IMR-90 (cell line): ENCODE measurements at regions not wholly inside any gene's neighbourhood (a gene's known extent, or its start where the extent isn't known, plus 50 kb on each side); places are given as distances from the start of the nearest gene placed in this dataset.

ENCODE experiments used
- ATAC-seq: fragments of 200-7000 bp; cut with Tn5 transposase; 2 replicates; pipeline ENCODE4 v1.9.1; 2020; ENCODE audit warnings: low read depth, mild to moderate bottlenecking, moderate library complexity
- BruUV-seq: library from RNA; stranded (reverse); fragments of 400-500 nt; replicated peaks from 2 replicates; lab custom pipeline; 2021; lab: Mats Ljungman, UMichigan
- CTCF ChIA-PET: fragments of 300-600 bp; formaldehyde crosslinking; extraction: SDS; loops from one replicate; lab custom pipeline; 2021; ENCODE audit warnings: antibody characterized with exemption; lab: Yijun Ruan, JAX
- POLR2A ChIA-PET: fragments of 300-600 bp; sonication (Branson Sonifier 250); formaldehyde crosslinking; loops from one replicate; lab custom pipeline; 2022; ENCODE audit warnings: antibody characterized with exemption; ENCODE audit not compliant: unreplicated experiment; lab: Charles Lee
- DNase-seq: peaks from one replicate; pipeline ENCODE4 v3.0.0; 2013
- H2AFZ ChIP-seq: replicated peaks from 2 replicates; pipeline ENCODE3; 2013; ENCODE audit warnings: low read length, mild to moderate bottlenecking; ENCODE audit not compliant: poor library complexity
- H2AK5ac ChIP-seq: 2 replicates; pipeline ENCODE4 v1.6.1; 2013; ENCODE audit warnings: low read depth, low read length, inconsistent platforms
- H2AK9ac ChIP-seq: replicated peaks from 2 replicates; pipeline ENCODE3; 2013; ENCODE audit warnings: mild to moderate bottlenecking, low read depth, low read length, moderate library complexity; ENCODE audit not compliant: poor library complexity
- H2BK120ac ChIP-seq: 2 replicates; pipeline ENCODE4 v1.6.1; 2013; ENCODE audit warnings: low read depth, low read length, inconsistent platforms
- H2BK15ac ChIP-seq: 3 replicates; pipeline ENCODE4 v1.6.1; 2013; ENCODE audit warnings: low read depth, low read length, inconsistent platforms
- H2BK20ac ChIP-seq: 2 replicates; pipeline ENCODE4 v1.6.1; 2013; ENCODE audit warnings: low read depth, mild to moderate bottlenecking, inconsistent platforms, low read length, moderate library complexity
- H2BK5ac ChIP-seq: 2 replicates; pipeline ENCODE4 v1.6.1; 2013; ENCODE audit warnings: mild to moderate bottlenecking, low read depth, low read length, inconsistent platforms; ENCODE audit not compliant: poor library complexity, severe bottlenecking
- H3K14ac ChIP-seq: replicated peaks from 2 replicates; pipeline ENCODE4 v1.6.1; 2013; ENCODE audit warnings: low read depth, low read length, inconsistent platforms
- H3K18ac ChIP-seq: 2 replicates; pipeline ENCODE4 v1.6.1; 2013; ENCODE audit warnings: low read depth, low read length, control low read depth
- H3K23ac ChIP-seq: 2 replicates; pipeline ENCODE4 v1.6.1; 2013; ENCODE audit warnings: low read depth, low read length, inconsistent platforms
- H3K27ac ChIP-seq: 2 replicates; pipeline ENCODE4 v1.5.1; 2013; ENCODE audit warnings: mild to moderate bottlenecking, control low read depth, low read length; ENCODE audit not compliant: insufficient read depth
- H3K27me3 ChIP-seq: 2 replicates; pipeline ENCODE4 v1.6.1; 2013; ENCODE audit warnings: low read length; ENCODE audit not compliant: control insufficient read depth, insufficient read depth
- H3K36me3 ChIP-seq: 2 replicates; pipeline ENCODE4 v1.6.1; 2013; ENCODE audit warnings: low read length, mixed read lengths; ENCODE audit not compliant: control insufficient read depth, insufficient read depth
- H3K4ac ChIP-seq: 2 replicates; pipeline ENCODE4 v1.6.1; 2013; ENCODE audit warnings: low read depth, low read length, inconsistent platforms
- H3K4me1 ChIP-seq: 2 replicates; pipeline ENCODE4 v1.6.1; 2013; ENCODE audit warnings: low read length, mixed read lengths; ENCODE audit not compliant: control insufficient read depth, insufficient read depth
- H3K4me2 ChIP-seq: 2 replicates; pipeline ENCODE4 v1.6.1; 2013; ENCODE audit warnings: low read depth, mild to moderate bottlenecking, control low read depth, low read length, moderate library complexity
- H3K4me3 ChIP-seq: 2 replicates; pipeline ENCODE4 v1.5.1; 2013; ENCODE audit warnings: low read depth, mild to moderate bottlenecking, control low read depth, low read length, moderate library complexity; ENCODE audit not compliant: insufficient read depth
- H3K56ac ChIP-seq: 2 replicates; pipeline ENCODE4 v1.6.1; 2013; ENCODE audit warnings: low read length, inconsistent platforms; ENCODE audit not compliant: insufficient read depth; ENCODE audit errors: extremely low read depth
- H3K79me1 ChIP-seq, 2 experiments: 2 replicates each; pipeline ENCODE4 v1.6.1; 2013; ENCODE audit warnings: low read length in 2 of 2, inconsistent platforms in 1 of 2, low read depth in 1 of 2
- H3K9ac ChIP-seq: 2 replicates; pipeline ENCODE4 v1.6.1; 2013; ENCODE audit warnings: low read depth, low read length, control low read depth
- H3K9me1 ChIP-seq: 2 replicates; pipeline ENCODE4 v1.6.1; 2013; ENCODE audit warnings: low read length, inconsistent platforms; ENCODE audit not compliant: insufficient read depth
- H3K9me3 ChIP-seq: 2 replicates; pipeline ENCODE4 v1.6.1; 2013; ENCODE audit warnings: low read length; ENCODE audit not compliant: control insufficient read depth, insufficient read depth
- H4K20me1 ChIP-seq: 2 replicates; pipeline ENCODE4 v1.6.1; 2013; ENCODE audit warnings: low read length, inconsistent platforms; ENCODE audit not compliant: insufficient read depth
- H4K5ac ChIP-seq: 2 replicates; pipeline ENCODE4 v1.6.1; 2013; ENCODE audit warnings: mild to moderate bottlenecking, low read depth, low read length, control low read depth
- H4K8ac ChIP-seq, 2 experiments: 2 replicates each; pipeline ENCODE4 v1.6.1; 2013; ENCODE audit warnings: low read depth in 2 of 2, low read length in 2 of 2, control low read depth in 1 of 2, inconsistent platforms in 1 of 2
- H4K91ac ChIP-seq: 2 replicates; pipeline ENCODE4 v1.6.1; 2013; ENCODE audit warnings: low read depth, low read length, inconsistent platforms; ENCODE audit not compliant: insufficient read depth
- BHLHE40 ChIP-seq: fragments of 150-350 bp; IDR thresholded peaks from 2 replicates; pipeline ENCODE4 v1.6.1; 2016; ENCODE audit warnings: mild to moderate bottlenecking, low read depth, low read length
- CEBPB ChIP-seq: IDR thresholded peaks from 2 replicates; pipeline ENCODE4 v1.6.1; 2012; ENCODE audit warnings: low read depth, low read length, improper control_type of control experiment
- CHD1 ChIP-seq: IDR thresholded peaks from 2 replicates; pipeline ENCODE4 v1.6.1; 2012; ENCODE audit warnings: low read depth, low read length, improper control_type of control experiment
- ELK1 ChIP-seq: fragments of 150-350 bp; IDR thresholded peaks from 2 replicates; pipeline ENCODE4 v1.6.1; 2016; ENCODE audit warnings: low read depth, mild to moderate bottlenecking, low read length, moderate library complexity, borderline replicate concordance
- MAFK ChIP-seq: IDR thresholded peaks from 2 replicates; pipeline ENCODE4 v1.6.1; 2012; ENCODE audit warnings: low read depth, low read length, improper control_type of control experiment
- MAZ ChIP-seq: IDR thresholded peaks from 2 replicates; pipeline ENCODE4 v1.6.1; 2012; ENCODE audit warnings: low read depth, mild to moderate bottlenecking, low read length, improper control_type of control experiment, moderate library complexity, borderline replicate concordance
- MXI1 ChIP-seq: IDR thresholded peaks from 2 replicates; pipeline ENCODE4 v1.6.1; 2012; ENCODE audit warnings: low read depth, mild to moderate bottlenecking, low read length, moderate library complexity, borderline replicate concordance
- NFE2L2 ChIP-seq: fragments of 150-350 bp; IDR thresholded peaks from 2 replicates; pipeline ENCODE4 v1.6.1; 2016; ENCODE audit warnings: low read depth, mild to moderate bottlenecking, low read length
- RAD21 ChIP-seq: IDR thresholded peaks from 2 replicates; pipeline ENCODE4 v1.6.1; 2012; ENCODE audit warnings: low read length, improper control_type of control experiment
- RCOR1 ChIP-seq: IDR thresholded peaks from 2 replicates; pipeline ENCODE4 v1.6.1; 2012; ENCODE audit warnings: mild to moderate bottlenecking, low read length, improper control_type of control experiment; ENCODE audit not compliant: insufficient replicate concordance
- RFX5 ChIP-seq: IDR thresholded peaks from 2 replicates; pipeline ENCODE4 v1.8.0; 2012; ENCODE audit warnings: low read depth, mild to moderate bottlenecking, low read length, moderate library complexity
- SMC3 ChIP-seq: fragments of 150-350 bp; IDR thresholded peaks from 2 replicates; pipeline ENCODE4 v1.6.1; 2016; ENCODE audit warnings: low read depth, mild to moderate bottlenecking, antibody characterized with exemption, low read length, moderate library complexity
- USF2 ChIP-seq: fragments of 150-350 bp; IDR thresholded peaks from 2 replicates; pipeline ENCODE4 v1.6.1; 2017; ENCODE audit warnings: mild to moderate bottlenecking, antibody characterized with exemption, low read length, low read depth
- WGBS, 2 experiments: methylation state at CpG; one replicate each; pipeline versions ENCODE4 v1.1.5 to v1.1.7; 2013; ENCODE audit warnings: missing lambda C conversion rate in 2 of 2; ENCODE audit not compliant: insufficient read length in 1 of 2; ENCODE audit errors: extremely low coverage in 2 of 2; 5-methylcytosine and 5-hydroxymethylcytosine counted together
- dilution Hi-C: fragments of 300-500 bp; cut with HindIII; formaldehyde crosslinking; loops from one replicate; pipeline ENCODE4 v1.14.3; 2018; ENCODE audit warnings: low sequenced_read_pairs; ENCODE audit not compliant: unreplicated experiment
- in situ Hi-C: fragments of 300-500 bp; cut with MboI; formaldehyde crosslinking; loops from 3 replicates; pipeline ENCODE4 v1.14.3; 2019; ENCODE audit warnings: low sequenced_read_pairs, inconsistent platforms, mixed read lengths
- intact Hi-C: fragments of 100-400 bp; cut with micrococcal nuclease; formaldehyde crosslinking; loops from 2 replicates; pipeline ENCODE4 v1.10.0; 2022
- TF ChIP-seq, protein P1 (sequence below): conservative IDR thresholded peaks from 2 replicates; pipeline ENCODE4 v1.5.1; 2012; ENCODE audit warnings: mild to moderate bottlenecking, low read depth, low read length, improper control_type of control experiment

GRCh38 chrX:126719208-126719607 lies 100.3 kb upstream of the PRR32 start:
- no peaks in the 10 kb centered on the region; the same call in 1 of the 2 replicates for H3K9me3 ChIP-seq
- H3K27me3 ChIP-seq, result no peaks in the 10 kb centered on the region
- H3K23ac ChIP-seq, result no peak overlapping the region
- no peaks in the 10 kb centered on the region for H3K36me3 ChIP-seq
- ATAC-seq, result no peak
- H3K4me1 ChIP-seq, result no peaks in the 10 kb centered on the region
- no peak overlapping the region for H3K56ac ChIP-seq
- H2BK120ac ChIP-seq, result no peak overlapping the region
- no peak overlapping the region for H3K18ac ChIP-seq
- H2AK5ac ChIP-seq, result no peak overlapping the region
- H2BK15ac ChIP-seq, result no peak overlapping the region
- dilution Hi-C loops, result no loop called here
- BruUV-seq, result no TSS peak
- no peak overlapping the region for H4K5ac ChIP-seq
- H2BK5ac ChIP-seq, result no peak overlapping the region
- no peak overlapping the region for H2AFZ ChIP-seq
- no peak overlapping the region for H3K14ac ChIP-seq
- H4K8ac ChIP-seq, result no peak overlapping the region
- H3K9me1 ChIP-seq, result no peaks in the 10 kb centered on the region
- H3K9ac ChIP-seq, result no peak overlapping the region
- TF ChIP-seq USF2 (no peak), NFE2L2 (no peak), RCOR1 (no peak), RAD21 (no peak), MAFK (no peak), ELK1 (no peak), CHD1 (no peak), CEBPB (no peak), RFX5 (no peak), MAZ (no peak), MXI1 (no peak), BHLHE40 (no peak), SMC3 (no peak)
- TF ChIP-seq, protein P1, sequence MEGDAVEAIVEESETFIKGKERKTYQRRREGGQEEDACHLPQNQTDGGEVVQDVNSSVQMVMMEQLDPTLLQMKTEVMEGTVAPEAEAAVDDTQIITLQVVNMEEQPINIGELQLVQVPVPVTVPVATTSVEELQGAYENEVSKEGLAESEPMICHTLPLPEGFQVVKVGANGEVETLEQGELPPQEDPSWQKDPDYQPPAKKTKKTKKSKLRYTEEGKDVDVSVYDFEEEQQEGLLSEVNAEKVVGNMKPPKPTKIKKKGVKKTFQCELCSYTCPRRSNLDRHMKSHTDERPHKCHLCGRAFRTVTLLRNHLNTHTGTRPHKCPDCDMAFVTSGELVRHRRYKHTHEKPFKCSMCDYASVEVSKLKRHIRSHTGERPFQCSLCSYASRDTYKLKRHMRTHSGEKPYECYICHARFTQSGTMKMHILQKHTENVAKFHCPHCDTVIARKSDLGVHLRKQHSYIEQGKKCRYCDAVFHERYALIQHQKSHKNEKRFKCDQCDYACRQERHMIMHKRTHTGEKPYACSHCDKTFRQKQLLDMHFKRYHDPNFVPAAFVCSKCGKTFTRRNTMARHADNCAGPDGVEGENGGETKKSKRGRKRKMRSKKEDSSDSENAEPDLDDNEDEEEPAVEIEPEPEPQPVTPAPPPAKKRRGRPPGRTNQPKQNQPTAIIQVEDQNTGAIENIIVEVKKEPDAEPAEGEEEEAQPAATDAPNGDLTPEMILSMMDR, result no peak
- no peaks in the 10 kb centered on the region for H3K79me1 ChIP-seq
- ChIA-PET POLR2A (no interaction called here), CTCF (no interaction called here)
- H3K4me3 ChIP-seq, result no peak overlapping the region
- no peak overlapping the region for H3K27ac ChIP-seq
- WGBS, 2 experiments, result no CpG with 5 or more reads among the region's 1 CpG
- intact Hi-C loops, result no loop called here
- no peak for DNase-seq
- H2BK20ac ChIP-seq, result no peak overlapping the region
- H3K4me2 ChIP-seq, result no peak overlapping the region
- in situ Hi-C loops, result no loop called here
- no peak overlapping the region for H2AK9ac ChIP-seq
- no peaks in the 10 kb centered on the region for H4K20me1 ChIP-seq
- H4K91ac ChIP-seq, result no peak overlapping the region
- no peak overlapping the region for H3K4ac ChIP-seq
